NCI-H1048 (cell line): ENCODE measurements at regions not wholly inside any gene's neighbourhood (a gene's known extent, or its start where the extent isn't known, plus 50 kb on each side); places are given as distances from the start of the nearest gene placed in this dataset.

Experiments used
- DNase-seq: peaks from one replicate; lab custom pipeline; 2025; lab: John Stamatoyannopoulos, UW

DNA sequence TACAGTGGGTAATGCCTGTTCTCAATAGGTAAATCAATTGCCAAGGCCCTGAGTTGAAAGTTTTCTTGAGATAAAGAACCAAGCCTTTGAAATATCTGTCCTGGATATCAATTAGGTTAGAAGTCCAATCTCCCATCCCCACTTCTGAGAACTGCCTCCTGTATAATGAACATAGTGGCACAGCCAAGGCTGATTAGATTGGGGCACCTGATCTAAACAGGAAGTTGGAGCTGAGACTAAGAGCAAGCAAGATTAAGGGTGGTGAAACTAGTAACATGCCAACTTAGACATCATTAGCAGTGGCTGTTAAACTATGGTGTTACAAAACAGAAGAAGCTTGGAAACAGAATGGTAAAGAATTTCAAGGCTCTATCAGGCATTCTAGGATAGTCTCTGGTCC, 137.7 kb upstream of the TMEM108 start:
- DNase-seq = no peak

DNA sequence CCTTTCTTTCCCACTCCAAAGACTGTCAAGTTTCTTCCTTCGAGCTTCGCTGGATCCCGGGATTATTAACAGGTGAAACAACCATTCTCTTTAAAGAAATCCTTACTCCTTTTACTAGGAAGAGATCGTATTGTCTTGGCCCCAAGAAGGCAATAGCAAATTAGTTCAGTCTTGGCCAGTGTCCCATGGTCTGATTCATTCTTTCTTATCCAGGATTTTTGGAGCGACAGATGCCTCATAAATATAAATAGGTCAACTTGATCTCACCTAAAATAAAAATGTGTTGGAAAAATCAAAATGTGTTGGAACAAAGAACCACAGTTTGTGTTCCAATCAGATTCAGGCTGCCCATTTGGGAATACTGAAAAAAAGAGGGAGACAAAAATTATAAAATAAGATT, 140.1 kb upstream of the TMEM108 start:
- DNase-seq = no peak

DNA sequence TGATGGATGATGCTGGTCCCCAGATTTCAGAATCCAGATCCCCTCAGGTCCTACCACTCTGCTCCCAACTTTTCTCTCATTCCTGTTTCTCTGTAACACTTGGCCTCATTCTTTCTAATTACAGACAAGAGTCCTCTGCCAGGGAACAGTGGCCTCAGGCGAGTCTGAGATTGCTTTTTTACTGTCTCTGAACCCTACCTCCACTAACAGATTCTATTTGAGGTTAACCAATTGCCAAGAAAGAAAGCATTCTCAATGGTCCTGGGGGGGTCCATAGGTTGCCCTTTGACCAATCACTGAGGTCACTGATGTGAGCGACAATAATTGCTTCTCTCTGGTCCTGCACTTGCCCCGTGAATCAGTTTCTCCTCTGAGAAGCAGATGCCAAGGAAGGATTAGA, 145.2 kb upstream of the TMEM108 start:
- no peak for DNase-seq

DNA sequence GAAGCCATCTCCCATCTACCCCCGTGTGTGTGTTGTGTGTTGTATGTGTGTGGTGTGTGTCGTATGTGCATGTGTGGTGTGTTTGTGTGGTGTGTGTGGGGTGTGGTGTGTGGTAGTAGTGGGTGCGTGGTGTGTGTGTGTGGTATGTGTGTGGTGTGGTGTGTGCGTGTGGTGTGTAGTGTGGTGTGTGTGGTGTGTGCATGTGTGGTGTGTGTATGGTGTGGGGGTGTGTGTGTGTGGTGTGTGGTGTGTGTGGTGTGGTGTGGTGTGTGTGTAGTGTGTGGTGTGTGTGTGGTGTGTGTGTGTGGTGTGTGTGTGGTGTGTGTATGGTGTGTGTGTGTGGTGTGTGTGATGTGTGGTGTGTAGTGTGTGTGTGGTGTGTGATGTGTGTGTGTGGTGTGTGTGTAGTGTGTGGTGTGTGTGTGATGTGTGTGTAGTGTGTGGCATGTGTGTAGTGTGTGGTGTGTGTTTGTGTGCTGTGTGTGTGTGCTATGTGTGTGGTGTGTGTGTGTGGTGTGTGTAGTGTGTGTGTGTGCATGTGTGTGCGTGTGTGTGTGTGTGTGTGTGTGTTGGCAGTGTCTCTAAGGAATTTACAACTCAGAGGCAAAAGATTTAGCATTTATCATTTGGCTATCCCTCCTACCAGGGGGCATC, 156.3 kb upstream of the TMEM108 start:
- no peak for DNase-seq

DNA sequence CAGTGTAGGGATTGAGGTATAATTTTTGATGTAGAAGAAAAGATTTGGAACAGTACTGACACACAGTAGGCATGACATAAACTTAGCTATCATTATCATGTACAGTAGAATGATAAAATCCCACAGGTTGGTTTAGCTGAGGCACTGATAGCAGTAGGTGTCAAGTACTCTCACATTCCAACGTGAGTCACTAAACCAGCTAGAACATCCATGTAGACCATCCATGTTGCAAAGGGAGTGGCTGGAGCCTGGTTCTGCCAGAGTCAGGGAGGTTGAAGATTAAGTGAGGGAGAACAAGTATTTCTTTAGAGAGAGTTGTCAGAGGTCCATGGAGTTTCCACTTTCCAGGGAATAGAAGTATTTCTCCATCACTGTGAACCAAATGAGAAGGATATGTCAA, 157.2 kb upstream of the TMEM108 start:
- DNase-seq = no peak

DNA sequence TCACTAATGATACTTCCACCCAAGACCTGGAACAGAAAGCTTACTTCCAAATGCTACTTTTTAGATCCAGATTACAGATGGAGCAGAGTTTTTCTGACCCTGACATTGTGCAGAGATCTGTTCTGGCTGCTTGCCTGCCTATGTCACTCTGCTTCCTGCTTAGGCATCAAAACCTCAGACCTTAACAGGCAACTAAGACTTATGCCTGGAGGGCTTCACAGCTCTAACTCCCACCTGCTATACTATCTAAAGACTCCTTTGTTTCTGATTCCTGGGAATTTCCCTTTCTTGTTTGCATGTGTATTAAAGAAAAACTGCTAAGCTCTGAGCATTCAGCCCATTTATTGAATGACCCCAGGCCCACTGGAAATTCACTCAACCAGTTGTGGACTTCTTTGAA, 157.4 kb upstream of the NPHP3 start:
- DNase-seq = peak; percentile 78

DNA sequence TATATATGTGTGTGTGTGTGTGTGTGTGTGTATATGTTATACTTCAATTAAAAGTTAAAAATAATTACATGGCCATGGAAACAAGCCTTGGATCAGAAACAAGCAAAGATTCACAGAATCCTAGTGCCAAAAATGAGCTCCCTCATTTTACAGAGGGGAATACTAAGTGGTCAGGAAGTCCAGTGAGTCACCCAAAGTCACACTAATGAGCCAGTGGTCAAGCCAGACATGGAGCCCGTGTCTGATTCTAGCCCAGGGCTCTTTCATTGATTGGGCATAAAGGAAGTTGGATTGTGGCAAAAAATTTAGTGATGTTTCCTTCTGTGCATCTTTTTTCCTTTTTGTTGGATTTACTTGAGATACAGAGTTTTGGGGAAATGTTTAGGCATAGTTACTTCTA, 152.5 kb upstream of the NPHP3 start:
- no peak for DNase-seq

DNA sequence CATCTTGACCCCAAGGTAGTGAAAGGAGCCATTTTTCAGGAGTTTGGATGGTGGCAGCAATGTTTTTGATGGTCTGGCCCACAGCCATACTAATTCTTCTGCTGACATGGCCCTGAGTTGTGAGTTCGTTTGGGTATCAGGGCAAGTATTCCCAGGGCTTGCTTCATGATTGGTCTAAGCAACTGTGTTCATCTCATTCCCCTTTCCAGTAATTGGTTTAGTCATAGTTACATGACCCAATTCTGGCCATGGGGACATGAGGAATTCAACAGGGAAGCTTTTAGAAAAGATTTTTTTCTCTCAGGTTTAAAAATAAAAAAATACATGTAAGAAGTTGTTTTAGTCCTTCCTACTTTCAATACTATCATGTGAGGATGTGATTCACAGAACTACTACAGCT, 150.5 kb upstream of the NPHP3 start:
- no peak for DNase-seq

DNA sequence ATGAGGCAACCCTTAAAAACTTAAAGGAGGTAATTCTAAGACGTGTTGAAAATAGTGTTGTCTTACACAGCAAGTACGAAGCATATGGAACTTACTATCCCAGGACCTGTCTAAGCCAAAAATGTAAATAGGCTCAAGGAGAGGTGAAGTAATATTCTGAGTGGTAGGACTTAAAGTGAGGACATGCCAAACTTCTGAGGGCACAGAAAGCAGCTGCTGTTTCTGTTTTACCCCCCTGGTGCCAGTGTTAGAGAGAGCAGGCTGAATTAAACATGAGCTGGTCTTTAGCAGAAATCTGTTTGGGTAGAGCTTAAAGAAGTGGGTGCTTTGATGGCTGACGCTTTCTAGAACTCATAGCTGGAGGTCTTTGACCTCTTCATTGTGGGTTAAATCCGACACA, 149.7 kb upstream of the NPHP3 start:
- DNase-seq = no peak

DNA sequence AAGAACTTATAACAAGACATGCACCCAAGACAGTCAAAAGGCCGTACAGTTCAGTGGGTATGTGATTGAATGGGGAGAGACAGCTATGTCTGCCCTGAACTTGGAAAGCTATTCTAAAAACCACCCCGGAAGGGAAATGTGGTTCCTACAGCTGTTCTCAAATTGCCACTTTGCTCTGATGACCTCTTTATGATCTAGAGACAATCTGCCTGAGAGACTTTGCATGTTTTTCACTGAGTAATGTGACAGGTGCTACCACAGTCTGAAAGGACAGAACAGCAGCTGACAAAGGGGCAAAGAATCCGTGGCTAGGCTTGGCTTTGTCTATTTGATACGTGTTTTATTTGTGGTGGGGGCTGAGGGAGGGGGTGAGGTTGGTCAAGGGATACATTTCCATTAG, 148.3 kb upstream of the NPHP3 start:
- no peak for DNase-seq

DNA sequence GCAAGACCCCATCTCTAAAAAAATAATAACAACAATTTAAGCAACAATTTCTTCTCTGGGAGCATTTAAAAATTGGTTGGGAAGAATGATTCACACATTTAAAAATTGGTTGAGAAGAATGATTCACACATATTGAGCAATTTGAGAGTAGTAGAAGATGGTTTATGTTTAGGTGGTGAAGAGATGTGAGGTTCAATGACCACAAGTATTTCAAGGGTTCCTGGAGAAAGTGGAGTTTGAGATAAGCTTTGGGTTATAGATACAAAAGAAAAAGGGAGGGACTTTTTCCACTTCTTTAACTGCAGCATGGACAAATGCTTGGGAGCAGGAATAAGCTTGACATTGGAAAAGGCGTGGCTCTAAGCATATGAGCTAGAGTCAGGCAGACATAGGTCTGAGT, 145.7 kb upstream of the NPHP3 start:
- no peak for DNase-seq

DNA sequence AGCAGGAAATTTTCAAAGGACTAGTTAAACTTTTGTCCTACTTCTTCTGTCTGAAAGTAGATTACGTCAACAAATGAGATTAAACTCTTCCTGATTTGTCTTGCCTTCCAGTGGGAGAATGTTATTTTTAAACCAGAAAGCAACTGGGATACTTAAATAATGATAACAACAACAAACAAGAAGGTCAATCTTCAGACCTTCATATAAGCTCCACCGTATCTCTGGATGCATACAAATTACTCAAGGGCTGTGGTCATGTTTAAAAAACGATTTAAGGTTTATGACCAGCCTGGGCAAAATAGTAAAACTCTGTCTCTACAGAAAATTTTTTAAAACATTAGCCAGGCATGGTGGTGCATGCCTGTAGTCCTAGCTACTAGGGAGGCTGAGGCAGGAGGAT, 145.3 kb upstream of the NPHP3 start:
- no peak for DNase-seq

DNA sequence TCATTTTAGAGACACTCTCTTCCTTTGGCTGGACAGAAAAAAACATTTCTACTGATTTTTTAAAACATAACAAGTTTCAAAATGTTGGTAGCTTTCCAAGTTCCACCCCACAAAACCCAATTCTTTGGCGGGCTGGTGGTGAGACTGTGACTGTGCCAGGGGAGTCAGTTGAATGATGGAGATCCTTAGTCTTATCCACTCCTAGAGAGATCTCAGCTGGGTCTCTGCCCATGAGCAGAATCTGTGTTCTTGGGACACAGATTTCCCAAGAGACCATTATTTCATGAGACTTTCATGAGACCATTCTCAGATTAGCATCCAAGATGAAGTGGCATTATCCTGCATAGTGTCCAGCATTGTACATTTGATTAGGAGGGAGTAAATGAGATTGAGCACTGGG, 135.1 kb upstream of the NPHP3 start:
- DNase-seq = no peak

DNA sequence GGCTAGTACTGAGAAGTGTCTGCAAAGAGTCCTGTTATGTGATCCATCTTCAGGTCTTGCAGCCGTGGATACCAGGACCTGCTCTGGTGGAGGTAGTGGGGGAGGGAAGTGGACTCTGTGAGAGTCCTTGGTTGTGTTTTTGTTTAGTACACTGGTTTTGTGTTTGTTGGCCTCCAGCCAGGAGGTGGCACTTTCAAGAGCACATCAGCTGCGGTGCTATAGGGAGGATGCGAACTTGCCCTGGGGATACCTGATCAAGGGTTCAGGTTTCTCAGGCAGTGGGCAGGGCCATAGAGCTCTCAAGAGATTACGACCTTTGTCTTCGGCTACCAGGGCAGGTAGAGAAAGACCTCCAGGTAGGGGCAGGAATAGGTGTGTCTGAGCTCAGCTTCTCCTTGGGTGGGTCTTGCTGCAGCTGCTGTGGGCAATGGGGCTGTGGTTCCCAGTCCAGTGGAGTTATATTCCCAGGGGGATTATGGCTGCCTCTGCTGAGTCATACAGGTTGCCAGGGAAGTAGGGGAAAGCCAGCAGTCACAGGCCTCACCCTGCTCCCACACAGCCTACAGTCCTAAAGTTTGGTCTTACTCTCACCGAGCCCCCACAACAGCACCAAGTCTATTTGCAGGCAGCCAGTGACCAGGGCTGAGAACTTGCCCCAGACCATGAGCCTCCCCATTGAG, 132.8 kb upstream of the NPHP3 start:
- DNase-seq = no peak

DNA sequence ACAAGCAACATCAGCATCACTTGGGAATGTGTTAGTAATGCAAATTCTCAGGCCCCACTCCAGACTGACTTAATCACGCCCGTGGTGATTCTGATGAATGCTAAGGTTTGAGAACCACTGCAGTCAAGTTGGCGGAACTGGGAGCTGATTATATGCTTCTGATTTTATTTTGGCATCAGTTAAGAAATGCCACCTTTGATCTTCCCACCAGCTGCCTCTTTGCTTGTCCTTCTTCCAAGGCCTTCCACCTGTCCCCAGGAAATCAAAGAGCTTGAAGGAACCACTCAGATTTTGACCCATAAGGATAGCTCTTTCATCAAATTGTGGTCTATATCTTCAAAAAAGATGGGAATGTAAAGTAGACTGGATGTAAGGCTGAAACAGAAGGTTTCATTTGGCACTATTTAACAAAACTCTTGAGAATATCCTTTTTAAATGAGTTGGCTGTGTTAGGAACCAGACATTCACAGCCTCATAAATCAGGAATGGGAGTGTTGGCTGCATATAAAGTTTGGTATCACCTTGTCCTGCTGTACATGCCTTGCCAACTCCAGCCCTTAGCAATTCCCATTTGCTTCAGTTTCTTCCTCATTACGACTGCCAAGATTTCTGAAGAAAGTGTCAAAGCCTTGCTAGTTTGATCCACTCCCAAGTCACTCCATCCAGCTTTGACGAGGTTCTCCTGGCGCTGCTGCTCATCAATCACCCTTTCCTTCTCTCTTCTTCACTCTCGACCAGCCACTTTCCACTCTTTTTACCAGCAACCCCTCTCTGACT, 125.8 kb upstream of the NPHP3 start:
- DNase-seq = no peak

DNA sequence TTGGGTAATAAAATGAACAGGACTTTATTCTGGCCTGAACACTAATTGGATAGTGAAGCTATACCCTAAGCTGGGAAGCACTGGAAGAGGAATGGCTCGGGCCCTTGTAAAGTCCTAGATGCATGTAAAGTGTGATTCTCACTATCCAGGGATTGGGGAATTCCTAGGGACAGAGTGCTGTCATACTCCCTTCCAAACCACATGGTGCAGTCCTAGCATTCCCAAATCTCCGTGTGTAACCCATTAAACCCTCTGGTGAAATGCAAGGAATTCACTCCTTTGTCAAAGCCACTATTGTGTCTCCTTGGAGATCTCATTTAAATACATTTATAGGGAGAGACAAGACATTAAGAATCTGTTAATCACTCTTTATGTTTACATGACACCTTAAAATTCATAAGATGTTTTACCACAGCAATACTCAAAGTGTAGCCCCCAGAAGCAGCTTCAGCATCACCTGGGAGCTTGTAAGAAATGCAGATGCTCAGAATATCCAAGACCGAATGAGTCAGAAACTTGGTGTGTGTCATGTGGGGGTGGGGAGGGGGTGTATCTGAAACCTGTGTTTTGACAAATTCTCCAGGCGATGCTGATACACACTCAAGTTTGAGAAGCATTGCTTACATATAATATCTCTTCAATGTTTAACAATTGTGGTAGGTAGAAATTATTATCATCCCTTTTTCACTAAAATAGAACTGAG, 121.8 kb upstream of the NPHP3 start:
- DNase-seq = no peak

DNA sequence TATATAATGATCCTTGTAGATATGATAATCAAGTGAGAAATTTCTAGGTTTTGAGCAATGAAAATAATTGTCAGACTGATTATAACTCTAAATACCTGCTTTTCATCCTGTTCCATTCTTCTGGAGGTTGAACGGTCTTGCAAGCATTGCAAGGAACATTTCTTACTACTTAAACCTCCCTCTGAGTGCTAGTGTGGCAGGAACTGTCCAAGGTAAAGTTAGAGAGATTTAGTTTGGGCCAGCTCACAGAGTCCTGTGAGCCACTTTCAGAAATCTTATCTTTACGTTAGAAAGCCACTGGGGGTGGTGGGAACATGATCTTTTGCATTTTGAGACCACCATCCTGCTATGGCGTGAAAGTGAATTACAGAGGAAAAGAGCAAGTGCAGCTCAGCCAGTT, 121.1 kb upstream of the NPHP3 start:
- DNase-seq = no peak

DNA sequence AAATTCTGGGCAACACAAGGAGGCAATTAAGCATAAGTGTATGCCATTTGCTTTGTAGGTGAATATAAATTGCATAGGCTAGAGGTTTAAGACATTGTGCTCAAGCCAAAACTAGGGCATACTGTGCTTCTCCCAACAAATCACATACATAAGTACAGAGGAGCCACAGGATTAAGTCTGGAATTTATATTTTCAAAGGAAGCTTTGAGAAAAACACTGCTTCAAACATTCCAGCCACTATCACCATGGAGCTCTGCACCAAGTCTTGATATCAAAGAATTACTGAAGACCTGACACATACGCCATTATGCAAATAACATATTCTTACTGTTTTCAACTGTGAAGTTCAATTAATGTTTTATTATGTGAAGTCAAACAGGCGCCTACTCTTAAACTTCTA, 119.4 kb upstream of the NPHP3 start:
- peak; percentile 37 for DNase-seq

DNA sequence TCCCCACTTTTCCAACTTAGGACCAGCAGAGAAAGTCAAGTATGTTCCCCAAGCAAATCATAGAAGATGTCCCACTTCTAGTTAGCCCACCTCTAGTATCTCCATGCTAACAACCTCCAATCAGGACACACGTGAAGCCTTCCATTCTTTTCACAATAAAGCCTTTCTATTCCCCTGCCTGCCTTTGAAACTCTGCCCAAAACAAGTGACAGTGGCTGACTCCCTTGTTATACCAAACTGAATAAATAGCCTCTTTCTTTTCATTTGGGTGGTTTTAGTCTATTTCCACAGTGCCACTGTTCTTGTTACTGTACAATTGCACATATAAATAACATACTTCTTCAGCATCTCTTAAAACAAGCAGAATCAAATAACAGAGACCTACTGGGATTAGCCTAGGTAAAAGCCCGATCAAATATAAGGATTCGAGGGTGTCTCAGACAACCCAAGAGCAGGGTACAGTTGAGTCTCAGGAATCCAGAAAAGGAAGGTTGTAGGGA, 118.0 kb upstream of the NPHP3 start:
- DNase-seq = no peak

DNA sequence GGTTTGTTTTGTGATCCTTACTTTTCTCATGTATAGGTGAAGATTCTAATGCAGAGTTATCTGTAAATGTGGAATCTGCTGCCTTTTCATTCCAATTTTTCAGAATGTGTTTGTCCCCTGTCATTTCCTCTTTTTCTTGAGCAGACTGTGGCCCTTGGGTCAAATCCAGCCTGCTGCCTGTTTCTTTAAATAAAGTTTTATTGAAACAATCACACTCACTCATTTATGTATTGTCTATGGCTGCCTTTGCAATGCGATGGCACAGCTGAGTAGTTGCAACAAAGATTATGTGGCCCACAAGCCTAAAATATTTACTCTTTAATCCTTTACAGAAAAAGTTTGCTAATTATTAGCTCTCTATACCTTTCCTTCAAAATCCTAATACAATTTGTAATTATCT, 116.3 kb upstream of the NPHP3 start:
- no peak for DNase-seq

DNA sequence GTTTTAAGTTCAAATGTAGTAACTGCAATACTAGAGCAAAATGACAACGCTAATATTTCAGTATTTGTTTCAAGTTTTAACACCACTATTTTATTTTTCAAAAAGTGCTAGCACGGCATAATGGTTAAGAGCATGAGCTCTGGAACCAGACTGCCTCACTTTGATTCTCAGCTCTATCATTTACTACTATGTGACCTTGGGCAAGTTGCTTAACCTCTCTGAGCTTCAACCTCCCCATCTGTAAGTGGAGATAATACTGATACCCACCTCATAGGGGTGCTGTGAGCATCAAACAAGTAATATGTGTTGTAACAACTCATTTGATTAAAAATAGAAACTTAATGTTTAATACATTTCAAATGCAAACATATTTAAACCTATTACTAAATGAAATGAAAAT, 115.4 kb upstream of the NPHP3 start:
- DNase-seq = no peak

DNA sequence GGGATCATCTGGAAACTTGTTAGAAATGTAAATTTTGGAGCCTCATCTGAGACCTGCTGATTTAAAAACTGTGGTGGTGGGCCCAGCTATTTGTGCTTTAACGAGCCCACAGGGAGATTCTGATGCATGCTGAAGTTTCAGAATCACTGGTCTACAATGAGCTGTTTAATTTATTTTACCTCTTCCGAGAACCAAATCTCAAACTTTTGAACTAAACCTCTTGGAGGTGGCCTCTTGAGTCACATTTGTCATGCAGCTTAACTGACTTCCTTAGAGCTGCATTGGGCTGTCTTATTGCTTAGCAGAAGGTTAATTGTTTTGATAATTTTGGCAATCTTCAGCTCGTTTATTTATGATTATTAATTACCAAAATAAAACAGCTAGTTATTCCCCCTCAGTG, 112.1 kb upstream of the NPHP3 start:
- no peak for DNase-seq

DNA sequence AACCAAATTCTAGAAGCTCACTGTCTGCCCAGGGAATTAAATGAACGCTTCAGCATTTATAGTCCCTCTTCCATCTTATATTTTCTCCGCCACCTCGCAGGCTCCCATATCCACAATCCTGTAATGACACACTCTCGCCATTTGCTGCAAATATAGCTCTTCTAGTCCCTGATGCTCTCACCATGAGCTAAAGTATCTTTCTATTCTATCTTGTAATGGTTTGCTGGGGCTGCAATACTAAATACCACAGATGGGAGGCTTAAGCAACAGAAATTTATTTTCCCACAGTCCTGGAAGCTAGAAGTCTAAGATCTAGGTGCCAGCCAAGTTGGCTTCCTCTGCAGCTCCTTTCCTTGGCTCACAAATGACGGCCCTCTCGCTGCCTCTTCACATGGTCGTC, 106.9 kb upstream of the NPHP3 start:
- no peak for DNase-seq
